A549 (cell line): ENCODE measurements at regions not wholly inside any gene's neighbourhood (a gene's known extent, or its start where the extent isn't known, plus 50 kb on each side); places are given as distances from the start of the nearest gene placed in this dataset.
A peak's percentile ranks its signal among the peaks of the same experiment; 100 is the strongest.

Experiments
- ATAC-seq, 2 experiments: fragments of 200-7000 bp in 1 of 2; fragments of >200 bp in 1 of 2; cut with Nextera tagmentation in 1 of 2; cut with Tn5 transposase in 1 of 2; 3 replicates each; pipeline versions ENCODE4 v1.8.0 to v1.9.1; 2018 to 2020; ENCODE audit warnings: mild to moderate bottlenecking in 1 of 2, moderate library complexity in 1 of 2
- CTCF ChIA-PET: fragments of 300-600 bp; sonication (Branson Sonifier 250); formaldehyde crosslinking; extraction: SDS; loops from one replicate; lab custom pipeline; 2021; ENCODE audit warnings: antibody characterized with exemption, inconsistent platforms; lab: Yijun Ruan, JAX
- POLR2A ChIA-PET: fragments of 350-600 bp; formaldehyde crosslinking; extraction: SDS; loops from one replicate; lab custom pipeline; 2021; ENCODE audit warnings: antibody characterized with exemption, inconsistent platforms; lab: Yijun Ruan, JAX
- DNase-seq, 2 experiments: peaks; one replicate each; pipeline versions ENCODE4 v3.0.0 to v3.0.0-alpha.2; 2011 to 2016; ENCODE audit warnings: low read depth in 1 of 2, low spot score in 1 of 2
- FAIRE-seq: peaks from 2 replicates; lab custom pipeline; 2011; peaks lifted over from hg19 to GRCh38; lab: Jason Lieb, UNC
- H3K27ac ChIP-seq, 2 experiments: fragments of >200 bp; sonication (Bioruptor Twin); formaldehyde crosslinking; 3 replicates each; pipeline ENCODE4 v1.5.1; 2016 to 2017
- H3K4me1 ChIP-seq: fragments of >200 bp; sonication (Bioruptor Twin); formaldehyde crosslinking; 3 replicates; pipeline ENCODE4 v1.6.1; 2016
- H3K4me2 ChIP-seq: fragments of >200 bp; sonication (Bioruptor Twin); formaldehyde crosslinking; 3 replicates; pipeline ENCODE4 v1.6.1; 2016
- H3K4me3 ChIP-seq: fragments of >200 bp; sonication (Bioruptor Twin); formaldehyde crosslinking; 3 replicates; pipeline ENCODE4 v1.5.1; 2016
- H3K9me3 ChIP-seq: fragments of >200 bp; sonication (Bioruptor Twin); formaldehyde crosslinking; 3 replicates; pipeline ENCODE4 v1.6.1; 2016
- BHLHE40 ChIP-seq: IDR thresholded peaks from 2 replicates; pipeline ENCODE4 v1.6.1; 2012; ENCODE audit warnings: low read depth, low read length, inconsistent platforms
- EHF ChIP-seq: fragments of 250-450 bp; sonication (Bioruptor Pico); IDR thresholded peaks from 2 replicates; pipeline ENCODE4 v1.5.0; 2020; ENCODE audit warnings: mild to moderate bottlenecking
- EHMT2 ChIP-seq: fragments of 200-600 bp; sonication (generic); IDR thresholded peaks from 2 replicates; pipeline ENCODE4 v1.6.1; 2016; ENCODE audit warnings: antibody characterized with exemption, low read depth, mild to moderate bottlenecking, moderate library complexity
- ESRRA ChIP-seq: fragments of 150-350 bp; IDR thresholded peaks from 2 replicates; pipeline ENCODE4 v1.6.1; 2014; ENCODE audit warnings: mild to moderate bottlenecking, low read length, borderline replicate concordance
- FOSB ChIP-seq: fragments of 250-450 bp; sonication (Bioruptor Pico); IDR thresholded peaks from 2 replicates; pipeline ENCODE4 v1.5.0; 2020; ENCODE audit warnings: mild to moderate bottlenecking, moderate library complexity
- FOSL2 ChIP-seq, 2 experiments: fragments of 450-650 bp in 1 of 2; fragments of >200 bp in 1 of 2; sonication (Bioruptor Twin) in 1 of 2; formaldehyde crosslinking; IDR thresholded peaks; 2 replicates each; pipeline versions ENCODE4 v1.5.0 to v1.6.1; 2016 to 2020; ENCODE audit warnings: mild to moderate bottlenecking in 1 of 2, moderate library complexity in 1 of 2
- FOXS1 ChIP-seq: fragments of 250-450 bp; sonication (Bioruptor Pico); IDR thresholded peaks from 2 replicates; pipeline ENCODE4 v1.5.0; 2020; ENCODE audit warnings: mild to moderate bottlenecking, moderate library complexity
- HOXA7 ChIP-seq: fragments of 250-450 bp; sonication (Bioruptor Pico); IDR thresholded peaks from 2 replicates; pipeline ENCODE4 v1.5.0; 2020; ENCODE audit warnings: mild to moderate bottlenecking, moderate library complexity
- HOXB5 ChIP-seq: fragments of 250-450 bp; sonication (Bioruptor Pico); IDR thresholded peaks from 2 replicates; pipeline ENCODE4 v1.5.0; 2020; ENCODE audit warnings: mild to moderate bottlenecking, moderate library complexity
- MAZ ChIP-seq: fragments of 150-350 bp; IDR thresholded peaks from 2 replicates; pipeline ENCODE4 v1.6.1; 2014; ENCODE audit warnings: antibody characterized with exemption, low read depth, low read length, borderline replicate concordance
- MYC ChIP-seq: IDR thresholded peaks from 2 replicates; pipeline ENCODE4 v1.6.1; 2012; ENCODE audit warnings: mild to moderate bottlenecking, inconsistent platforms, low read length, improper control_type of control experiment, borderline replicate concordance
- NR3C1 ChIP-seq: fragments of >200 bp; sonication (Bioruptor Twin); formaldehyde crosslinking; IDR thresholded peaks from 3 replicates; pipeline ENCODE4 v1.6.1; 2017
- RAD21 ChIP-seq, 2 experiments: fragments of >200 bp in 1 of 2; sonication (Bioruptor Twin) in 1 of 2; formaldehyde crosslinking in 1 of 2; IDR thresholded peaks in 1 of 2; conservative IDR thresholded peaks in 1 of 2; 2 replicates in 1 of 2; 3 replicates in 1 of 2; pipeline ENCODE4 v1.6.1; 2012 to 2018; ENCODE audit warnings: inconsistent platforms in 1 of 2
- RNF2 ChIP-seq: fragments of 200-600 bp; sonication (generic); IDR thresholded peaks from 2 replicates; pipeline ENCODE4 v1.6.1; 2016; ENCODE audit warnings: low read depth, mild to moderate bottlenecking, antibody characterized with exemption, moderate library complexity, borderline replicate concordance
- ZC3H11A ChIP-seq: fragments of 450-650 bp; IDR thresholded peaks from 2 replicates; pipeline ENCODE4 v1.6.1; 2014; ENCODE audit warnings: antibody characterized with exemption, mild to moderate bottlenecking
- WGBS: methylation state at CpG from one replicate; pipeline ENCODE4 v1.1.6; 2017; ENCODE audit errors: missing lambda C conversion rate; 5-methylcytosine and 5-hydroxymethylcytosine counted together
- TF ChIP-seq, protein P1 (sequence below): IDR thresholded peaks from 2 replicates; pipeline ENCODE4 v1.6.1; 2012
- TF ChIP-seq, protein P2 (sequence below): fragments of >200 bp; sonication (Bioruptor Twin); formaldehyde crosslinking; IDR thresholded peaks from 3 replicates; pipeline ENCODE4 v1.5.1; 2016
- TF ChIP-seq, protein P3 (sequence below): fragments of 200-600 bp; sonication (generic); IDR thresholded peaks from 2 replicates; pipeline ENCODE4 v1.6.1; 2016; ENCODE audit warnings: antibody characterized with exemption, mild to moderate bottlenecking, moderate library complexity
- TF ChIP-seq, protein P4 (sequence below): fragments of 250-450 bp; sonication (Bioruptor Pico); IDR thresholded peaks from 2 replicates; pipeline ENCODE4 v1.5.0; 2021; ENCODE audit warnings: mild to moderate bottlenecking, moderate library complexity, borderline replicate concordance
- TF ChIP-seq, protein P5 (sequence below): IDR thresholded peaks from 2 replicates; pipeline ENCODE4 v1.6.1; 2012; ENCODE audit warnings: low read depth, borderline replicate concordance

DNA sequence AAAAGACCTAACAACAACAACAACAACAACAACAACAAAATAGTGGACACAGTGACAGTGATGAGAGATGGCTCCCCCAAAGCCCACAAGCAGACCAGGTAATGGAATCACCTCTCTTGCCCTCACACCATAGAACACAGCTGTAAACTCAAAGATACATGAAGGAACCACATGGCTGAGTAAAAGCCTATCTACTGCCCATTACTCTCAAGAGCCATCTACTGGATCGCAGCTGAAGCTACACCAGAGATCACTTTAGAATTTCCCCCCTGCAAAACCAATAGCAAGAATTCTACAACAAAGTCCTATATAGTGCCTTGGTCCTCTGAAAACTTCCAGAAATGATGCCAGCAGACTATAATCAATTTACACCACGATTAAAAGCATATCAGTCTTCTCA is 1537.6 kb upstream of the CDH9 start:
- H3K4me3 ChIP-seq, result no peak overlapping the region
- ATAC-seq, result no peak
- H3K4me1 ChIP-seq, result no peaks in the 10 kb centered on the region
- TF ChIP-seq, protein P1, sequence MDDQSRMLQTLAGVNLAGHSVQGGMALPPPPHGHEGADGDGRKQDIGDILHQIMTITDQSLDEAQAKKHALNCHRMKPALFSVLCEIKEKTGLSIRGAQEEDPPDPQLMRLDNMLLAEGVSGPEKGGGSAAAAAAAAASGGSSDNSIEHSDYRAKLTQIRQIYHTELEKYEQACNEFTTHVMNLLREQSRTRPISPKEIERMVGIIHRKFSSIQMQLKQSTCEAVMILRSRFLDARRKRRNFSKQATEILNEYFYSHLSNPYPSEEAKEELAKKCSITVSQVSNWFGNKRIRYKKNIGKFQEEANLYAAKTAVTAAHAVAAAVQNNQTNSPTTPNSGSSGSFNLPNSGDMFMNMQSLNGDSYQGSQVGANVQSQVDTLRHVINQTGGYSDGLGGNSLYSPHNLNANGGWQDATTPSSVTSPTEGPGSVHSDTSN, result no peak
- TF ChIP-seq RAD21 (conservative IDR thresholded peaks at IDR 0.05 in 1 of 2, IDR thresholded peaks at IDR 0.05 in 1 of 2) (peak in 1 of 2 experiments; percentile 9; a peak in 1 of 5 replicates), HOXA7 (no peak)
- TF ChIP-seq, all 56 proteins: peak for 1
- DNase-seq (peak in 1 of 2 experiments; percentile 25), FAIRE-seq (no peak)
- WGBS, result 24% methylated on average over 2 of the region's 2 CpGs
- H3K27ac ChIP-seq, result no peak overlapping the region
- H3K4me2 ChIP-seq, result no peak overlapping the region
- ChIA-PET CTCF (interaction anchor here (1.0 to 1.8 kb wide), 3 partner anchors 10 to 103 kb away, joined by 3 to 6 read pairs (median 3); no protein-coding TSS in a partner anchor), POLR2A (no interaction called here)
- H3K9me3 ChIP-seq, result no peaks in the 10 kb centered on the region

DNA sequence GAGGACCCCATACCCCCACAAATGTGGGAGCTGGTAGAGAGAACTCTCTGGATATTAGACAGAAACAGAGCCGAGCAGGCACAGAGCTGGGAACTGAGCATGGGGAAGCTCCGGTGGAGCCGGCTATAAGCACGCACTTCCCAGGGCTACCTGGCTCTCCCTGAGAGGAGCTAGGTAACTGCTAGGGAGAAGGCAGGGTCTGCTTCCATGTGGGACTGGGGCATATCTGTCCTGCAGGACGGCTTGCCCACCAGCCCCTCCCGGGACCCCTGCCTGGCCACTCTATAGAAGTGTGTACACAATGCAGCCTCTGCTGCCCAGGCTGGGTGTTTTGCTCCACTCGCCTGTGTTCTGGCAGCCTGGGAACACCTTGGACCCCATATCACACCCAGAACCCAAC is 1537.0 kb upstream of the CDH9 start:
- 33% methylated on average over 1 of the region's 7 CpGs for WGBS
- ChIA-PET CTCF (interaction anchor here (1.0 to 1.8 kb wide), 3 partner anchors 10 to 102 kb away, joined by 3 to 6 read pairs (median 3); no protein-coding TSS in a partner anchor), POLR2A (no interaction called here)
- Histone ChIP-seq H3K27ac (no peak overlapping the region), H3K9me3 (no peaks in the 10 kb centered on the region), H3K4me2 (no peak overlapping the region), H3K4me3 (no peak overlapping the region), H3K4me1 (no peaks in the 10 kb centered on the region)
- DNase-seq (no peak), FAIRE-seq (no peak), ATAC-seq (no peak)
- TF ChIP-seq NR3C1 (no peak), ESRRA (no peak), FOXS1 (CRISPR knock-in tag) (no peak), HOXB5 (no peak), EHMT2 (no peak), FOSB (CRISPR knock-in tag) (no peak), FOSL2 (IDR thresholded peaks at IDR 0.05) (no peak), FOSL2 (CRISPR knock-in tag; IDR thresholded peaks at IDR 0.05) (no peak), MAZ (no peak), EHF (CRISPR knock-in tag) (no peak), ZC3H11A (no peak), MYC (no peak), RNF2 (no peak), BHLHE40 (no peak)
- TF ChIP-seq, protein P2, sequence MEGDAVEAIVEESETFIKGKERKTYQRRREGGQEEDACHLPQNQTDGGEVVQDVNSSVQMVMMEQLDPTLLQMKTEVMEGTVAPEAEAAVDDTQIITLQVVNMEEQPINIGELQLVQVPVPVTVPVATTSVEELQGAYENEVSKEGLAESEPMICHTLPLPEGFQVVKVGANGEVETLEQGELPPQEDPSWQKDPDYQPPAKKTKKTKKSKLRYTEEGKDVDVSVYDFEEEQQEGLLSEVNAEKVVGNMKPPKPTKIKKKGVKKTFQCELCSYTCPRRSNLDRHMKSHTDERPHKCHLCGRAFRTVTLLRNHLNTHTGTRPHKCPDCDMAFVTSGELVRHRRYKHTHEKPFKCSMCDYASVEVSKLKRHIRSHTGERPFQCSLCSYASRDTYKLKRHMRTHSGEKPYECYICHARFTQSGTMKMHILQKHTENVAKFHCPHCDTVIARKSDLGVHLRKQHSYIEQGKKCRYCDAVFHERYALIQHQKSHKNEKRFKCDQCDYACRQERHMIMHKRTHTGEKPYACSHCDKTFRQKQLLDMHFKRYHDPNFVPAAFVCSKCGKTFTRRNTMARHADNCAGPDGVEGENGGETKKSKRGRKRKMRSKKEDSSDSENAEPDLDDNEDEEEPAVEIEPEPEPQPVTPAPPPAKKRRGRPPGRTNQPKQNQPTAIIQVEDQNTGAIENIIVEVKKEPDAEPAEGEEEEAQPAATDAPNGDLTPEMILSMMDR, result no peak
- TF ChIP-seq, protein P3, sequence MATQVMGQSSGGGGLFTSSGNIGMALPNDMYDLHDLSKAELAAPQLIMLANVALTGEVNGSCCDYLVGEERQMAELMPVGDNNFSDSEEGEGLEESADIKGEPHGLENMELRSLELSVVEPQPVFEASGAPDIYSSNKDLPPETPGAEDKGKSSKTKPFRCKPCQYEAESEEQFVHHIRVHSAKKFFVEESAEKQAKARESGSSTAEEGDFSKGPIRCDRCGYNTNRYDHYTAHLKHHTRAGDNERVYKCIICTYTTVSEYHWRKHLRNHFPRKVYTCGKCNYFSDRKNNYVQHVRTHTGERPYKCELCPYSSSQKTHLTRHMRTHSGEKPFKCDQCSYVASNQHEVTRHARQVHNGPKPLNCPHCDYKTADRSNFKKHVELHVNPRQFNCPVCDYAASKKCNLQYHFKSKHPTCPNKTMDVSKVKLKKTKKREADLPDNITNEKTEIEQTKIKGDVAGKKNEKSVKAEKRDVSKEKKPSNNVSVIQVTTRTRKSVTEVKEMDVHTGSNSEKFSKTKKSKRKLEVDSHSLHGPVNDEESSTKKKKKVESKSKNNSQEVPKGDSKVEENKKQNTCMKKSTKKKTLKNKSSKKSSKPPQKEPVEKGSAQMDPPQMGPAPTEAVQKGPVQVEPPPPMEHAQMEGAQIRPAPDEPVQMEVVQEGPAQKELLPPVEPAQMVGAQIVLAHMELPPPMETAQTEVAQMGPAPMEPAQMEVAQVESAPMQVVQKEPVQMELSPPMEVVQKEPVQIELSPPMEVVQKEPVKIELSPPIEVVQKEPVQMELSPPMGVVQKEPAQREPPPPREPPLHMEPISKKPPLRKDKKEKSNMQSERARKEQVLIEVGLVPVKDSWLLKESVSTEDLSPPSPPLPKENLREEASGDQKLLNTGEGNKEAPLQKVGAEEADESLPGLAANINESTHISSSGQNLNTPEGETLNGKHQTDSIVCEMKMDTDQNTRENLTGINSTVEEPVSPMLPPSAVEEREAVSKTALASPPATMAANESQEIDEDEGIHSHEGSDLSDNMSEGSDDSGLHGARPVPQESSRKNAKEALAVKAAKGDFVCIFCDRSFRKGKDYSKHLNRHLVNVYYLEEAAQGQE, result no peak
- TF ChIP-seq, protein P4, sequence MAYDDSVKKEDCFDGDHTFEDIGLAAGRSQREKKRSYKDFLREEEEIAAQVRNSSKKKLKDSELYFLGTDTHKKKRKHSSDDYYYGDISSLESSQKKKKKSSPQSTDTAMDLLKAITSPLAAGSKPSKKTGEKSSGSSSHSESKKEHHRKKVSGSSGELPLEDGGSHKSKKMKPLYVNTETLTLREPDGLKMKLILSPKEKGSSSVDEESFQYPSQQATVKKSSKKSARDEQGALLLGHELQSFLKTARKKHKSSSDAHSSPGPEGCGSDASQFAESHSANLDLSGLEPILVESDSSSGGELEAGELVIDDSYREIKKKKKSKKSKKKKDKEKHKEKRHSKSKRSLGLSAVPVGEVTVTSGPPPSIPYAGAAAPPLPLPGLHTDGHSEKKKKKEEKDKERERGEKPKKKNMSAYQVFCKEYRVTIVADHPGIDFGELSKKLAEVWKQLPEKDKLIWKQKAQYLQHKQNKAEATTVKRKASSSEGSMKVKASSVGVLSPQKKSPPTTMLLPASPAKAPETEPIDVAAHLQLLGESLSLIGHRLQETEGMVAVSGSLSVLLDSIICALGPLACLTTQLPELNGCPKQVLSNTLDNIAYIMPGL (CRISPR knock-in tag), result no peak
- TF ChIP-seq, protein P5, sequence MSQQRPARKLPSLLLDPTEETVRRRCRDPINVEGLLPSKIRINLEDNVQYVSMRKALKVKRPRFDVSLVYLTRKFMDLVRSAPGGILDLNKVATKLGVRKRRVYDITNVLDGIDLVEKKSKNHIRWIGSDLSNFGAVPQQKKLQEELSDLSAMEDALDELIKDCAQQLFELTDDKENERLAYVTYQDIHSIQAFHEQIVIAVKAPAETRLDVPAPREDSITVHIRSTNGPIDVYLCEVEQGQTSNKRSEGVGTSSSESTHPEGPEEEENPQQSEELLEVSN, result no peak
